Fibroblast of lung (primary cell): ENCODE measurements at regions not wholly inside any gene's neighbourhood (a gene's known extent, or its start where the extent isn't known, plus 50 kb on each side); places are given as distances from the start of the nearest gene placed in this dataset.
"Not testable (repeated sequence)": the region's sequence is repeated elsewhere in the genome, so short reads cannot be mapped to it uniquely, and the experiment has no call there.

Source experiments
- CTCF ChIP-seq, 2 donors: IDR thresholded peaks in 1 of 2; conservative IDR thresholded peaks in 1 of 2; 1 replicate in 1 of 2; 2 replicates in 1 of 2; pipeline ENCODE4 v1.5.1; 2011 to 2012; ENCODE audit warnings: low read length in 2 of 2, control low read depth in 1 of 2, inconsistent platforms in 1 of 2, low read depth in 1 of 2, mild to moderate bottlenecking in 1 of 2
- EZH2 ChIP-seq: IDR thresholded peaks from 2 replicates; pipeline ENCODE4 v1.5.1; 2012; ENCODE audit warnings: low read length, control low read depth, mild to moderate bottlenecking; ENCODE audit errors: missing control alignments

DNA sequence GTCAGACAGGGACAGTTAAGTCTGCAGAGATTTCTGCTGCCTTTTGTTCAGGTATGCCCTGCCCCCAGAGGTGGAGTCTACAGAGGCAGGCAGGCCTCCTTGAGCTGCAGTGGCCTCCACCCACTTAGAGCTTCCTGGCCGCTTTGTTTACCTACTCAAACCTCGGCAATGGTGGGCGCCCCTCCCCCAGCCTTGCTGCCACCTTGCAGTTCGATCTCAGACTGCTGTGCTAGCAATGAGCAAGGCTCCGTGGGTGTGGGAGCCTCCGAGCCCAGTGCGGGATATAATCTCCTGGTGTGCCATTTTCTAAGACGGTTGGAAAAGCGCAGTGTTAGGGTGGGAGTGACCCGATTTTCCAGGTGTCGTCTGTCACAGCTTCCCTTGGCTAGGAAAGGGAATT, 465.7 kb upstream of the LRRC7 start:
- TF ChIP-seq CTCF (conservative IDR thresholded peaks at IDR 0.05 in 1 of 2, IDR thresholded peaks at IDR 0.05 in 1 of 2; ENCODE audit: low read depth in 1 of 2, low read length in 2 of 2); EZH2: not testable (repeated sequence)
